Pancreas (tissue), 10 donors: ENCODE measurements at regions not wholly inside any gene's neighbourhood (a gene's known extent, or its start where the extent isn't known, plus 50 kb on each side); places are given as distances from the start of the nearest gene placed in this dataset.

Experiments used
- ATAC-seq, 4 donors: fragments of 200-7000 bp; cut with Tn5 transposase; one replicate each; pipeline versions ENCODE4 v1.8.0 to v1.9.1; 2020; ENCODE audit warnings: mild to moderate bottlenecking in 4 of 4, moderate library complexity in 4 of 4
- DNase-seq, 6 donors: peaks; one replicate each; pipeline ENCODE4 v3.0.0-alpha.2; 2020
- FAIRE-seq: peaks from 2 replicates; lab custom pipeline; 2012; peaks lifted over from hg19 to GRCh38; lab: Jason Lieb, UNC
- H3K27ac ChIP-seq, 4 donors: fragments of 200-600 bp; sonication (generic); 1 replicate in 3 of 4; 2 replicates in 1 of 4; pipeline versions ENCODE4 v1.5.0 to v1.8.0; 2020
- H3K27me3 ChIP-seq, 4 donors: fragments of 200-600 bp; one replicate each; pipeline ENCODE4 v1.8.0; 2021
- H3K36me3 ChIP-seq, 3 donors: fragments of 200-600 bp; sonication (generic) in 1 of 3; one replicate each; pipeline versions ENCODE4 v1.5.0 to v1.8.0; 2020 to 2021
- H3K4me1 ChIP-seq, 3 donors: fragments of 200-600 bp; one replicate each; pipeline ENCODE4 v1.8.0; 2021
- H3K4me3 ChIP-seq, 4 donors: fragments of 200-600 bp; sonication (generic) in 2 of 4; one replicate each; pipeline versions ENCODE4 v1.5.0 to v1.8.0; 2020 to 2021
- H3K9me3 ChIP-seq, 4 donors: fragments of 200-600 bp; one replicate each; pipeline ENCODE4 v1.8.0; 2021
- WGBS, 2 donors: extraction: QIAGEN DNeasy Blood & Tissue Kit; methylation state at CpG; one replicate each; pipeline ENCODE4 v1.1.7; 2013; 5-methylcytosine and 5-hydroxymethylcytosine counted together
- intact Hi-C, 3 donors: fragments of 100-400 bp; cut with DNase I; formaldehyde crosslinking; loops; one replicate each; pipeline versions ENCODE4 v1.11.1 to v1.14.2; 2022
- TF ChIP-seq, protein P1 (sequence below), 4 donors: fragments of 200-600 bp; sonication (generic) in 3 of 4; IDR thresholded peaks; one replicate each; pipeline versions ENCODE4 v1.5.0 to v1.8.0; 2021; ENCODE audit warnings: antibody characterized with exemption in 4 of 4
- donor health status: healthy with polysubstance abuse.
- donor health status: DM: no; HTN: no; CAD: no; lungs with moderate emphysema.
- donor health status: DM: no; HTN: no; CAD: no.
- donor health status: control.
- donor health status: control.
- donor health status: Bipolar disorder and iron deficiency.
- donor health status: DM: yes; HTN: yes; CAD: no.
- donor health status: DM: no; HTN: no; CAD: no.
- donor health status: DM: no; HTN: no; CAD: no.
- donor health status: DM: yes; HTN: yes; CAD: no.

DNA sequence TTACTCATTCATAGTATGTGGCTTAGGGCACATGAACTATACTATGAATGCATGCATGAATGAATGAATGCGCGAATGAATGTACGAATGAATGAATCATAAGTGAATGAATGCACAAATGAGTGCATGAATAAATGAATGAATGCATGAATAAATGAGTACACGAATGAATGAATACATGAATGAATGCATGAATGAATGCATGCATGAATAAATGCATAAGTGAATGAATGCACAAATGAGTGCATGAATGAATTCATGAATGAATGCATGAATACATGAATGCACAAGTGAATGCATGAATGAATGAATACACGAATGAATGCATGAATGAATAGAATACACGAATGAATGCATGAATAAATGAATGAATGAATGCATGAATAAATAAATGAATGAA is 52.5 kb upstream of the FCN1 start:
- Histone ChIP-seq H3K27me3 (peaks cover 0 to 17% (median 0%) of the 10 kb centered on the region in 4 donors), H3K36me3 (no peaks in the 10 kb centered on the region), H3K4me3 (no peak overlapping the region), H3K27ac (no peak overlapping the region), H3K9me3 (no peaks in the 10 kb centered on the region), H3K4me1 (no peaks in the 10 kb centered on the region)
- intact Hi-C loops, result no loop called here
- TF ChIP-seq, protein P1, sequence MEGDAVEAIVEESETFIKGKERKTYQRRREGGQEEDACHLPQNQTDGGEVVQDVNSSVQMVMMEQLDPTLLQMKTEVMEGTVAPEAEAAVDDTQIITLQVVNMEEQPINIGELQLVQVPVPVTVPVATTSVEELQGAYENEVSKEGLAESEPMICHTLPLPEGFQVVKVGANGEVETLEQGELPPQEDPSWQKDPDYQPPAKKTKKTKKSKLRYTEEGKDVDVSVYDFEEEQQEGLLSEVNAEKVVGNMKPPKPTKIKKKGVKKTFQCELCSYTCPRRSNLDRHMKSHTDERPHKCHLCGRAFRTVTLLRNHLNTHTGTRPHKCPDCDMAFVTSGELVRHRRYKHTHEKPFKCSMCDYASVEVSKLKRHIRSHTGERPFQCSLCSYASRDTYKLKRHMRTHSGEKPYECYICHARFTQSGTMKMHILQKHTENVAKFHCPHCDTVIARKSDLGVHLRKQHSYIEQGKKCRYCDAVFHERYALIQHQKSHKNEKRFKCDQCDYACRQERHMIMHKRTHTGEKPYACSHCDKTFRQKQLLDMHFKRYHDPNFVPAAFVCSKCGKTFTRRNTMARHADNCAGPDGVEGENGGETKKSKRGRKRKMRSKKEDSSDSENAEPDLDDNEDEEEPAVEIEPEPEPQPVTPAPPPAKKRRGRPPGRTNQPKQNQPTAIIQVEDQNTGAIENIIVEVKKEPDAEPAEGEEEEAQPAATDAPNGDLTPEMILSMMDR (IDR thresholded peaks at IDR 0.05), result no peak
- DNase-seq, result no peak
- WGBS, 2 donors, result 60 to 79% methylated on average over 6 of the region's 6 CpGs
- ATAC-seq, result no peak
- no peak for FAIRE-seq

DNA sequence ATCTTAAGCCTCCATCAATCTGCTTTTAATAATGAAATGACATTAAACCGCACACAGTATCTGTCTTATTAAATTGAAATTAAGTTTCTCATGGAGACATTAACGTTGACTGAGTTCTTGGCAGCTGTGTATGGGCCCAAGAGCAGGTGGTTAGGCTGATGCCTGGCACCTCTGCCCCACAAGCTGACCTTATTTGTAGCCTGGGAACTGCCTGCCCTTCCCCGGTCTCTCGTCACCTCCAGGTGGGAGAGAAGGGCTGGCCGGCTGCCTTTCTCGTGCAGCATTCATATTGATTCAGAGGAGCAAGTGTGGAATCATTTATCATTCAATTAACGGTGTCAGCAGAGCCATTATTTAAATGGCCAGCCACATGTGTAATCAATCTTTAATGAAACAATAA is 53.0 kb upstream of the FCN1 start:
- no peak for FAIRE-seq
- Histone ChIP-seq H3K36me3 (no peaks in the 10 kb centered on the region), H3K4me1 (no peaks in the 10 kb centered on the region), H3K27me3 (peaks cover 0 to 17% (median 0%) of the 10 kb centered on the region in 4 donors), H3K9me3 (no peaks in the 10 kb centered on the region), H3K4me3 (no peak overlapping the region), H3K27ac (no peak overlapping the region)
- TF ChIP-seq, protein P1 (IDR thresholded peaks at IDR 0.05), result no peak
- peak in 1 of 6 donors; percentile 27 for DNase-seq
- 19 to 22% methylated on average over 7 of the region's 7 CpGs for WGBS, 2 donors
- ATAC-seq, result no peak
- intact Hi-C loops, result no loop called here

DNA sequence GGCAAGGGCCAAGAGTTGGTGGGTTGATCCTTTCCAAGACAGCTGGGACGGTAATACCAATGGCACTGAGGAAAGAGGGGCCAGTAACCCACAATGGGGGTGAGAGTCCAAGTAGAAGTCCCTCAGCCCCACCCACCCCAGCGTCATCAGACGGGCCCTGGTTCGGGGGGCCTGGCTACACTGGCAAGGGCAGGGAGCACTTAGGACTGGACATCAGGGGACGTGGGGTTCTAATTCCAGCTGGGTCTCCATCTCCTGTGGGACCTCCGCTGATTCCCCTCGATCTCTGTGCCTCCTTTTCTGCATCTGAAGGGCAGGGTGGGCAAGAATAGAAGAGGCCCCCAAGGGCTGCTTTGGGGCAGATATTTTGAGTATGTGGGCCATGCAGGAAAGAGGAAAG is 53.5 kb upstream of the FCN1 start:
- Histone ChIP-seq H3K27ac (no peak overlapping the region), H3K36me3 (no peaks in the 10 kb centered on the region), H3K4me1 (no peaks in the 10 kb centered on the region), H3K9me3 (no peaks in the 10 kb centered on the region), H3K4me3 (no peak overlapping the region), H3K27me3 (peaks cover 0 to 17% (median 0%) of the 10 kb centered on the region in 4 donors)
- 63 to 71% methylated on average over 7 of the region's 7 CpGs for WGBS, 2 donors
- FAIRE-seq (no peak), DNase-seq (peak in 1 of 6 donors; percentile 20), ATAC-seq (no peak)
- TF ChIP-seq, protein P1 (IDR thresholded peaks at IDR 0.05), result no peak
- intact Hi-C loops, result no loop called here

DNA sequence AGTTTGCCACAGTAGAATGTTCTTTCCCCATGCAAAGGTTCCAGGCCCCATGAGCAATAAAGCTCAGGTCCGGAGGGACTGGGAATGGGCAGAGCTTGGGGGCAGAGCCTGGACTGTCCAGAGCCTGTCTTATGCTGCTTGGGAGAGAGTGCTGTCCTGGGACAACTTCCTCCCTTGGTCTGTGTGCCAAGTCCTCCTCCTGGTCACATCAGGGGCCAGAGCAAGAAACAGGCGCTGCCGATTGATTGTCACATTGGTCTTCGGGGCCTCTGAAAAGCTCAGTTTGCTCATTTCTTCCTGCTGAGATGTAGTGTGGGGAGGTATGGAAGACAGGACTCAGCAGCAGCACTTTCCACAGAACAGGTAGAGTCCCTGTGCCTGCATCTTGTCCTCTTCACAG is 54.0 kb upstream of the FCN1 start:
- Histone ChIP-seq H3K36me3 (no peaks in the 10 kb centered on the region), H3K27me3 (peaks cover 0 to 17% (median 0%) of the 10 kb centered on the region in 4 donors), H3K9me3 (no peaks in the 10 kb centered on the region), H3K4me3 (no peak overlapping the region), H3K27ac (no peak overlapping the region), H3K4me1 (no peaks in the 10 kb centered on the region)
- TF ChIP-seq, protein P1 (IDR thresholded peaks at IDR 0.05), result no peak
- 67 to 75% methylated on average over 4 of the region's 4 CpGs for WGBS, 2 donors
- peak in 1 of 6 donors; percentile 30 for DNase-seq
- intact Hi-C loops, result no loop called here
- ATAC-seq, result no peak
- no peak for FAIRE-seq

DNA sequence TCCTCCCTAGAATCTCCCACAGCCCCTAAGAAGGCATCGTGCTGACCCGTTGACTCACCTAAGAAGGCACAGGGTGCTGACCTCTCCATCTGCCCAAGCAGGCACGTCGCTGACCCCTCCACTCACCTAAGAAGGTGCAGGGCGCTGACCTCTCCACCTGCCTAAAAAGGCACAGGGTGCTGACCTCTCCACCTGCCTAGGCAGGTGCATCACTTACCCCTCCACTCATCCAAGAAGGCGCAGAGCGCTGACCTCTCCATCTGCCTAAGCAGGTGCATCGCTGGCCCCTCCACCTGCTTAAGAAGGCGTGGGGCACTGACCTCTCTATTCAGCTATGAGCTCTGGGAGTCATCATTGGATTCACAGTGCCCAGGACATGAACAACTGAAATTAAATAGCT is 54.4 kb upstream of the FCN1 start:
- ATAC-seq (no peak), DNase-seq (peak in 1 of 6 donors; percentile 30), FAIRE-seq (no peak)
- Histone ChIP-seq H3K36me3 (no peaks in the 10 kb centered on the region), H3K27ac (no peak overlapping the region), H3K27me3 (peaks cover 0 to 16% (median 0%) of the 10 kb centered on the region in 4 donors), H3K4me1 (no peaks in the 10 kb centered on the region), H3K9me3 (no peaks in the 10 kb centered on the region), H3K4me3 (no peak overlapping the region)
- intact Hi-C loops, result no loop called here
- 71 to 86% methylated on average over 9 of the region's 9 CpGs for WGBS, 2 donors
- TF ChIP-seq, protein P1 (IDR thresholded peaks at IDR 0.05), result no peak
